ENCODE measurements at regions not wholly inside any gene's neighbourhood (a gene's known extent, or its start where the extent isn't known, plus 50 kb on each side); places are given as distances from the start of the nearest gene placed in this dataset.

GRCh38 chr5:160479220-160479619, 57.6 kb downstream of the PTTG1 start:
- no peaks in the 10 kb centered on the region for H3K27me3 ChIP-seq (ENCODE audit: insufficient read depth, low read depth, severe bottlenecking)
- H3K4me3 ChIP-seq (ENCODE audit: low read depth, low read length) = no peak overlapping the region
- H3K9me3 ChIP-seq (ENCODE audit: severe bottlenecking) = no peaks in the 10 kb centered on the region
- no peak for TF ChIP-seq CTCF (IDR thresholded peaks at IDR 0.05; ENCODE audit: low read depth, low read length)
- no peak for DNase-seq
- H3K36me3 ChIP-seq = no peaks in the 10 kb centered on the region
- no peak overlapping the region for H3K27ac ChIP-seq

DNA sequence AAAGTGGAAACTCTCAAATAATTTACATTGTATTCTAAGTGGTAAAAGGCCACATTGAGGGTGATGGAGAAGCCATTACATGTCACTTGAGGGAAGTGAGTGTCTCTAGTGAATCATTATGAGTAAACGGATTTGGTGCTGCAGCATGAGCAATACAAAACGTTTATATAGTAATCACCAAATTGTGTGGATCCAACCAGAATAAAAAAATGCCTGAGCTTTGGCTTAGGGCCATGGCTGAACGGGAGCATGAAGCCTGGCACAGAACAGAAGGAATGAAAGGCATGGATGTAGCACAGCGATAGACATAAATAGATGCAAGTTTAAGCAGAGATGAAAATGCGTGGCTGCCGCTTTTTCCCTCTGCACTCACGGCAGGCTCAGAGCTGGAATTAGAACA, 58.3 kb downstream of the PTTG1 start:
- Histone ChIP-seq H3K36me3 (no peaks in the 10 kb centered on the region), H3K4me3 (ENCODE audit: low read depth, low read length) (no peak overlapping the region), H3K9me3 (ENCODE audit: severe bottlenecking) (no peaks in the 10 kb centered on the region), H3K27ac (no peak overlapping the region), H3K27me3 (ENCODE audit: insufficient read depth, low read depth, severe bottlenecking) (no peaks in the 10 kb centered on the region)
- DNase-seq = no peak
- no peak for TF ChIP-seq CTCF (IDR thresholded peaks at IDR 0.05; ENCODE audit: low read depth, low read length)

DNA sequence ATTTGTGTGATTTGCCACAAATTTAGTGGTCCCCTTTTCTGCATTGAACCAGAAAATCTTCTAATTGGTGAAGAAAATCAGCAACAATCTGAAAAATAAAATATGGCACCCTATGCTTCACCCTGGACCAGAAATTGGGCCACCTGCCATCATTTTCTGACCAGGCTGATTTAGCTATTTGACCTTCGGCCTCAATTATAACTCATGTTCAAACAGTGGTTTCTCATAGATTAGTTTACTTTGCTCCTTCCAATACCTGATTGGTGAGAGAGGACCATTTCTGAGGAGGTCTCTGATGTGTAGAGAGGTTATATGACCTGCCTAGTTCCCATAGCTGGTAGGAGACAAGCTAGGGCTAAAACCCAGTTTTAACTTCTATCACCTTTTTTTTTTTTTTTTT, 59.0 kb downstream of the PTTG1 start:
- no peak for TF ChIP-seq CTCF (IDR thresholded peaks at IDR 0.05; ENCODE audit: low read depth, low read length)
- H3K36me3 ChIP-seq = no peaks in the 10 kb centered on the region
- no peaks in the 10 kb centered on the region for H3K9me3 ChIP-seq (ENCODE audit: severe bottlenecking)
- H3K27me3 ChIP-seq (ENCODE audit: insufficient read depth, low read depth, severe bottlenecking) = no peaks in the 10 kb centered on the region
- DNase-seq = no peak
- no peak overlapping the region for H3K4me3 ChIP-seq (ENCODE audit: low read depth, low read length)
- H3K27ac ChIP-seq = no peak overlapping the region

GRCh38 chr5:160484678-160485077, 63.0 kb downstream of the PTTG1 start:
- TF ChIP-seq CTCF (IDR thresholded peaks at IDR 0.05; ENCODE audit: low read depth, low read length) = no peak
- no peak overlapping the region for H3K4me3 ChIP-seq (ENCODE audit: low read depth, low read length)
- no peaks in the 10 kb centered on the region for H3K9me3 ChIP-seq (ENCODE audit: severe bottlenecking)
- no peaks in the 10 kb centered on the region for H3K27me3 ChIP-seq (ENCODE audit: insufficient read depth, low read depth, severe bottlenecking)
- DNase-seq = no peak
- no peaks in the 10 kb centered on the region for H3K36me3 ChIP-seq
- no peak overlapping the region for H3K27ac ChIP-seq

DNA sequence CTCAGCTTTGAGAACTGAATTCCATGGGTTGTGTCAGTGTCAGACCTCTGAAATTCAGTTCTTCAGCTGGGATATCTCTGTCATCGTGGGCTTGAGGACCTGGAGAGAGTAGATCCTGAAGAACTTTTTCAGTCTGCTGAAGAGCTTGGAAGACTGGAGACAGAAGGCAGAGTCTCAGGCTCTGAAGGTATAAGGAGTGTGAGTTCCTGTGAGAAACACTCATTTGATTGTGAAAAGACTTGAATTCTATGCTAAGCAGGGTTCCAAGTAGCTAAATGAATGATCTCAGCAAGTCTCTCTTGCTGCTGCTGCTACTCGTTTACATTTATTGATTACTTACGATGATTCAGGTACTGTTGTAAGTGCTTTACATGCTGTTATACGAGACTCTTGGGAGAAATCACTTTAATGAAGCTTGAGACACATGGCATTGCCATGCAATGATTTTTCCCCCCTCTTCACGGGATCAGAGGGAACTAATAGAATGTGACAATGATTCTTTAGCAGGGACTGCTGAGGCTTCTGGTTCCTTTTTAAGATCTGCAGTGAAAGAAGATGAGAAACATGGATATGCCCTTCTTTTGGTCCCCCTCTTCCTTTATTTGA, 63.8 kb downstream of the PTTG1 start:
- DNase-seq = no peak
- Histone ChIP-seq H3K4me3 (ENCODE audit: low read depth, low read length) (no peak overlapping the region), H3K27ac (no peak overlapping the region), H3K9me3 (ENCODE audit: severe bottlenecking) (no peaks in the 10 kb centered on the region), H3K36me3 (no peaks in the 10 kb centered on the region), H3K27me3 (ENCODE audit: insufficient read depth, low read depth, severe bottlenecking) (no peaks in the 10 kb centered on the region)
- no peak for TF ChIP-seq CTCF (IDR thresholded peaks at IDR 0.05; ENCODE audit: low read depth, low read length)

GRCh38 chr5:160486573-160486972, 64.9 kb downstream of the PTTG1 start:
- Histone ChIP-seq H3K36me3 (no peaks in the 10 kb centered on the region), H3K27ac (no peak overlapping the region), H3K27me3 (ENCODE audit: insufficient read depth, low read depth, severe bottlenecking) (no peaks in the 10 kb centered on the region), H3K4me3 (ENCODE audit: low read depth, low read length) (no peak overlapping the region), H3K9me3 (ENCODE audit: severe bottlenecking) (no peaks in the 10 kb centered on the region)
- TF ChIP-seq CTCF (IDR thresholded peaks at IDR 0.05; ENCODE audit: low read depth, low read length) = no peak
- no peak for DNase-seq

All from WERI-Rb-1 (cell line).